Activated naive CD4-positive, alpha-beta T cell treated with anti-CD3 and anti-CD28 coated beads for 36 hours (primary cell): ENCODE measurements at regions not wholly inside any gene's neighbourhood (a gene's known extent, or its start where the extent isn't known, plus 50 kb on each side); places are given as distances from the start of the nearest gene placed in this dataset.

Experiments
- CTCF ChIA-PET: fragments of 350-600 bp; sonication (Branson Sonifier 250); formaldehyde crosslinking; loops from one replicate; lab custom pipeline; 2021; ENCODE audit warnings: antibody characterized with exemption; lab: Charles Lee
- DNase-seq: peaks from one replicate; pipeline ENCODE4 v3.0.0-alpha.2; 2020
- H3K27ac Mint-ChIP-seq: one replicate; pipeline ENCODE4 v1.8.0; 2021; ENCODE audit warnings: mild to moderate bottlenecking, mixed read lengths
- H3K27me3 Mint-ChIP-seq: one replicate; pipeline ENCODE4 v1.8.0; 2021; ENCODE audit warnings: low read depth, mixed read lengths
- H3K36me3 Mint-ChIP-seq: one replicate; pipeline ENCODE4 v1.8.0; 2021; ENCODE audit warnings: low read depth, mixed read lengths
- H3K4me1 Mint-ChIP-seq: one replicate; pipeline ENCODE4 v1.8.0; 2021; ENCODE audit warnings: low read depth, mixed read lengths
- H3K4me3 Mint-ChIP-seq: one replicate; pipeline ENCODE4 v1.8.0; 2021; ENCODE audit warnings: mild to moderate bottlenecking, moderate library complexity, mixed read lengths
- H3K9me3 Mint-ChIP-seq: one replicate; pipeline ENCODE4 v1.8.0; 2021; ENCODE audit warnings: mixed read lengths
- intact Hi-C: fragments of 100-400 bp; cut with micrococcal nuclease; formaldehyde crosslinking; loops from one replicate; pipeline ENCODE4 v1.15.1; 2023

DNA sequence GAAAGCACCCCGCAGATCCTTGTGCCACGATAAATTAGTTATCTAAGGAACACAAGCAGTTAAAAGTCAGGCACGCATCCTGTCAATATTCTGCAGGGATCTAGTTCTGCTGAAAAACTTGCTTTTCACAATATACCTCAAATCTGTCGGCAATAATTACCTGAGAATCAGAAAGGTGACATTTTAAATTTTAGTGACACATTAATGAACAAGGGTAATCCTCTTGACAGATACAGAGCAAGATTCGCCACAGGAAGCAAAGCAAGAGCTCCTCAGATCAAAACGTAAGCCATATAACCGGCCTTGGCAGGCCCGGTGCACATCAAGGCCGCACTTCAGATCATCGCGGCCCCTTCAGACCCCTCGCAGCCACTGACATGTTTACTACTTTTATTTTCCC lies 185.7 kb downstream of the ATPSCKMT start:
- H3K27me3 Mint-ChIP-seq, result no peaks in the 10 kb centered on the region
- intact Hi-C loops, result no loop called here
- H3K9me3 Mint-ChIP-seq, result no peaks in the 10 kb centered on the region
- DNase-seq, result no peak
- no peak overlapping the region for H3K27ac Mint-ChIP-seq
- H3K4me1 Mint-ChIP-seq, result no peaks in the 10 kb centered on the region
- no peak overlapping the region for H3K4me3 Mint-ChIP-seq
- no peaks in the 10 kb centered on the region for H3K36me3 Mint-ChIP-seq
- CTCF ChIA-PET, result no interaction called here

GRCh38 chr5:10059980-10060379 lies 189.7 kb downstream of the ATPSCKMT start:
- H3K27me3 Mint-ChIP-seq, result peaks cover 3% of the 10 kb centered on the region
- no peak overlapping the region for H3K27ac Mint-ChIP-seq
- H3K4me3 Mint-ChIP-seq, result no peak overlapping the region
- CTCF ChIA-PET, result no interaction called here
- H3K9me3 Mint-ChIP-seq, result no peaks in the 10 kb centered on the region
- H3K4me1 Mint-ChIP-seq, result no peaks in the 10 kb centered on the region
- no peaks in the 10 kb centered on the region for H3K36me3 Mint-ChIP-seq
- no peak for DNase-seq
- intact Hi-C loops, result no loop called here

- no peak overlapping the region for H3K27ac Mint-ChIP-seq
- H3K4me1 Mint-ChIP-seq, result no peaks in the 10 kb centered on the region
- H3K4me3 Mint-ChIP-seq, result no peak overlapping the region
- no peaks in the 10 kb centered on the region for H3K36me3 Mint-ChIP-seq
- CTCF ChIA-PET, result no interaction called here
- no peaks in the 10 kb centered on the region for H3K9me3 Mint-ChIP-seq
- DNase-seq, result no peak
- H3K27me3 Mint-ChIP-seq, result peaks cover 3% of the 10 kb centered on the region
- intact Hi-C loops, result no loop called here
Measured at GRCh38 chr5:10059556-10059955, 190.1 kb downstream of the ATPSCKMT start.

DNA sequence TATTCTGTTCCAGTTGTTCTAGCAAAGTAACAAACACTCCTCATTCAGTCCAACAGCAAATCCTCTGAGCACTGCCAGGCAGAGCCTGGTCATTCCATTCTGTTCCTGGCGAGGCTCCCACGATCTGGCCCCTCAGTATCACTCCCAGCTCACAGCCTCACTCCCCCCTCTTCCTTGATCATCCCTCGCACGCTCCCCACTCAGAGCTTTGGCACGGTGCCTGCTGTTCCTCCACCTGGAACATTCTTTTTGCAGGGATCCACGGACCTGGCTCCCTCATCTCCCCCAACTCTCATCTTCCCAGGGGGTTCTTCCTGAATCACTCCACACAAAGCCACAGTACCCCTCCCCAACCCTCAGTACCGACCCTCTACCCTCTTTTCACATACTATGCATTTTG lies 192.3 kb downstream of the ATPSCKMT start:
- H3K4me3 Mint-ChIP-seq, result no peak overlapping the region
- intact Hi-C loops, result no loop called here
- CTCF ChIA-PET, result no interaction called here
- no peaks in the 10 kb centered on the region for H3K36me3 Mint-ChIP-seq
- no peak for DNase-seq
- H3K27ac Mint-ChIP-seq, result no peak overlapping the region
- H3K27me3 Mint-ChIP-seq, result peaks cover 3% of the 10 kb centered on the region
- peaks cover 7% of the 10 kb centered on the region for H3K9me3 Mint-ChIP-seq
- H3K4me1 Mint-ChIP-seq, result no peaks in the 10 kb centered on the region

- peaks cover 1% of the 10 kb centered on the region for H3K36me3 Mint-ChIP-seq
- intact Hi-C loops, result no loop called here
- H3K4me3 Mint-ChIP-seq, result no peak overlapping the region
- peaks cover 13% of the 10 kb centered on the region for H3K9me3 Mint-ChIP-seq
- CTCF ChIA-PET, result no interaction called here
- H3K27me3 Mint-ChIP-seq, result peaks cover 3% of the 10 kb centered on the region
- no peak for DNase-seq
- no peak overlapping the region for H3K27ac Mint-ChIP-seq
- no peaks in the 10 kb centered on the region for H3K4me1 Mint-ChIP-seq
Measured at GRCh38 chr5:10056228-10056760, 193.4 kb downstream of the ATPSCKMT start.

- H3K36me3 Mint-ChIP-seq, result peaks cover 2% of the 10 kb centered on the region
- peaks cover 17% of the 10 kb centered on the region for H3K9me3 Mint-ChIP-seq
- H3K27me3 Mint-ChIP-seq, result no peaks in the 10 kb centered on the region
- no peak overlapping the region for H3K4me3 Mint-ChIP-seq
- H3K4me1 Mint-ChIP-seq, result no peaks in the 10 kb centered on the region
- intact Hi-C loops, result no loop called here
- H3K27ac Mint-ChIP-seq, result no peak overlapping the region
- CTCF ChIA-PET, result no interaction called here
- DNase-seq, result no peak
Measured at GRCh38 chr5:10049858-10050455, 199.7 kb downstream of the ATPSCKMT start.

DNA sequence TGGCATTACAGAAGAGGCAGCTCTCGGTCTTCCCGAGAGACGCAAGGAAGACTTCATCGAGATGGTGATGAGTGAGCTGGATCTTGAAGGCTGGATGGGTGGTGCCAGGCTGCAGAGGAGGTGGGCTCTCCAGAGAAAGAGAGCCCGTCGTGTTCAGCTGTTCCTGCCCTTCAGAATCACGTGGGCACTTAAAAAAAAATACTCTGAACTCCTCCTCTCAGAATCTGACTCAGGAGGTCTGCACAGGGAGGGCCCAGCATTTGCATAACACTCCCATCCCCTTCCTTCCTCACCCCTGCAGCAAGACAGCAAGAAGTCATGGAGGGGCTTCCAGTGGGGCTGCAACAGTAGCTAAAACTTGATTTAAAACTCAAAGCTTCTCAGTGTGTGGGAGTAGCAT lies 203.0 kb downstream of the ATPSCKMT start:
- no peaks in the 10 kb centered on the region for H3K27me3 Mint-ChIP-seq
- H3K27ac Mint-ChIP-seq, result no peak overlapping the region
- H3K4me1 Mint-ChIP-seq, result no peaks in the 10 kb centered on the region
- CTCF ChIA-PET, result no interaction called here
- intact Hi-C loops, result no loop called here
- H3K36me3 Mint-ChIP-seq, result peaks cover 2% of the 10 kb centered on the region
- no peak for DNase-seq
- H3K4me3 Mint-ChIP-seq, result no peak overlapping the region
- peaks cover 6% of the 10 kb centered on the region for H3K9me3 Mint-ChIP-seq

- Mint-ChIP-seq H3K9me3 (no peaks in the 10 kb centered on the region), H3K27ac (no peak overlapping the region), H3K4me1 (no peaks in the 10 kb centered on the region), H3K4me3 (no peak overlapping the region), H3K27me3 (no peaks in the 10 kb centered on the region), H3K36me3 (no peaks in the 10 kb centered on the region)
- no peak for DNase-seq
- intact Hi-C loops, result no loop called here
- CTCF ChIA-PET, result no interaction called here
Measured at GRCh38 chr5:10045376-10045775, 204.3 kb downstream of the ATPSCKMT start.

GRCh38 chr5:10036136-10036815 lies 213.4 kb downstream of the ATPSCKMT start:
- CTCF ChIA-PET, result no interaction called here
- no peaks in the 10 kb centered on the region for H3K9me3 Mint-ChIP-seq
- H3K4me1 Mint-ChIP-seq, result no peaks in the 10 kb centered on the region
- no peak overlapping the region for H3K27ac Mint-ChIP-seq
- H3K27me3 Mint-ChIP-seq, result no peaks in the 10 kb centered on the region
- H3K36me3 Mint-ChIP-seq, result no peaks in the 10 kb centered on the region
- no peak for DNase-seq
- intact Hi-C loops, result no loop called here
- H3K4me3 Mint-ChIP-seq, result no peak overlapping the region

GRCh38 chr5:10034001-10034400 lies 215.7 kb downstream of the ATPSCKMT start:
- no peak for DNase-seq
- H3K36me3 Mint-ChIP-seq, result no peaks in the 10 kb centered on the region
- H3K27ac Mint-ChIP-seq, result no peak overlapping the region
- no peak overlapping the region for H3K4me3 Mint-ChIP-seq
- no peaks in the 10 kb centered on the region for H3K27me3 Mint-ChIP-seq
- intact Hi-C loops, result no loop called here
- CTCF ChIA-PET, result no interaction called here
- H3K4me1 Mint-ChIP-seq, result no peaks in the 10 kb centered on the region
- no peaks in the 10 kb centered on the region for H3K9me3 Mint-ChIP-seq

- Mint-ChIP-seq H3K9me3 (peaks cover 1% of the 10 kb centered on the region), H3K4me3 (no peak overlapping the region), H3K4me1 (no peaks in the 10 kb centered on the region), H3K27ac (no peak overlapping the region), H3K36me3 (no peaks in the 10 kb centered on the region), H3K27me3 (no peaks in the 10 kb centered on the region)
- CTCF ChIA-PET, result no interaction called here
- intact Hi-C loops, result no loop called here
- DNase-seq, result no peak
Measured at GRCh38 chr5:10031817-10032216, 217.9 kb downstream of the ATPSCKMT start.

DNA sequence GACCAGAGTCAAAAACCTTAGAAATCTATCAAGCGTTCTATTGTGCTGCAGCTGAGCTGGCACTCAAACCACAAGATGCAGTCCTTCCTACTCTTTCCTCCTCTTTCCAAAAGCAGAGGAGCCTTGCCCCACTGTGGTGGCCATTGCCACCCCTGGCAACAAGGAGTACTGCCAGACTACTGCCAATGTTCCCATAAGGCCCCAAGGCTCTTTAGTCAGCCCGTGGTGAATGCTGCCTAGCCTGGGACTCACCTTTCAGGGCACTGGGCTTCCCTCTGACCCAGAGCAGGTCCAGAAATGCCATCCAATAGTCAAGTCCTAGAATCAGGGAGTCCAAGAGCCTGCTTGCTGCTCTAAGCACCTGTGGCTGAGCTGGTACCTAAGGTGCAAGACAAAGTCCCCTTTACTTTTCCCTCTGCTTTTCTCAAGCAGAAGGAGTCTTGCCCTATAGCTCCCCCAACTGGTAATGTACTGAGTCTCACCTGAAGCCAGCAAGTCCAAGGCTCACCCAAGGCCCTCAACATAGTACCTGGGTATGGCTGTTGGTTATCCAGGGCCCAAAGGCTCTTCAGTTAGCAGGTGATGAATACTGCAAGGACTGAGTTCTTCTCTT lies 219.4 kb downstream of the ATPSCKMT start:
- Mint-ChIP-seq H3K27me3 (no peaks in the 10 kb centered on the region), H3K36me3 (no peaks in the 10 kb centered on the region), H3K9me3 (peaks cover 6% of the 10 kb centered on the region), H3K4me3 (no peak overlapping the region), H3K27ac (no peak overlapping the region), H3K4me1 (no peaks in the 10 kb centered on the region)
- DNase-seq, result no peak
- intact Hi-C loops, result no loop called here
- CTCF ChIA-PET, result no interaction called here

GRCh38 chr5:10023494-10023893 lies 226.2 kb downstream of the ATPSCKMT start:
- CTCF ChIA-PET, result no interaction called here
- Mint-ChIP-seq H3K9me3 (peaks cover 19% of the 10 kb centered on the region), H3K27me3 (no peaks in the 10 kb centered on the region), H3K36me3 (no peaks in the 10 kb centered on the region), H3K4me3 (no peak overlapping the region), H3K4me1 (no peaks in the 10 kb centered on the region), H3K27ac (no peak overlapping the region)
- intact Hi-C loops, result no loop called here
- no peak for DNase-seq
